SK-N-MC (cell line): ENCODE measurements at regions not wholly inside any gene's neighbourhood (a gene's known extent, or its start where the extent isn't known, plus 50 kb on each side); places are given as distances from the start of the nearest gene placed in this dataset.

Experiments
- DNase-seq: peaks from one replicate; pipeline ENCODE4 v3.0.0-alpha.2; 2011; ENCODE audit warnings: low read depth, low spot score
- H3K27ac ChIP-seq: fragments of 200-600 bp; sonication (generic); 2 replicates; pipeline ENCODE4 v1.5.1; 2016; ENCODE audit warnings: mixed run types
- H3K36me3 ChIP-seq: fragments of 200-600 bp; sonication (generic); 2 replicates; pipeline ENCODE4 v1.6.1; 2017; ENCODE audit warnings: antibody characterized with exemption, low read length, mixed read lengths; ENCODE audit not compliant: insufficient read depth
- H3K4me3 ChIP-seq: fragments of 200-600 bp; sonication (generic); 2 replicates; pipeline ENCODE4 v1.5.1; 2016
- H3K9ac ChIP-seq: fragments of 200-600 bp; sonication (generic); 2 replicates; pipeline ENCODE4 v1.8.0; 2017; ENCODE audit warnings: mixed run types, mixed read lengths; ENCODE audit not compliant: insufficient read length
- H3K9me3 ChIP-seq: fragments of 200-600 bp; sonication (generic); 2 replicates; pipeline ENCODE4 v1.6.1; 2017; ENCODE audit warnings: low read depth, mild to moderate bottlenecking, antibody characterized with exemption, low read length, moderate library complexity, mixed read lengths
- EZH2 ChIP-seq: fragments of 200-600 bp; sonication (generic); IDR thresholded peaks from one replicate; pipeline ENCODE4 v1.6.1; 2017; ENCODE audit warnings: antibody characterized with exemption
- FOXP2 ChIP-seq: optimal IDR thresholded peaks from 2 replicates; pipeline ENCODE3; 2011; ENCODE audit warnings: mild to moderate bottlenecking, moderate library complexity; ENCODE audit not compliant: insufficient read depth; ENCODE audit errors: extremely low read length, control extremely low read depth
- POLR2AphosphoS5 ChIP-seq: IDR thresholded peaks from 2 replicates; pipeline ENCODE4 v1.6.1; 2012; ENCODE audit warnings: mild to moderate bottlenecking, low read depth, low read length, borderline replicate concordance

GRCh38 chr10:91036807-91037411 is 116.0 kb upstream of the ANKRD1 start:
- Histone ChIP-seq H3K4me3 (no peak overlapping the region), H3K27ac (no peak overlapping the region), H3K9me3 (no peaks in the 10 kb centered on the region), H3K9ac (no peak overlapping the region), H3K36me3 (no peaks in the 10 kb centered on the region)
- DNase-seq, result no peak
- TF ChIP-seq FOXP2, result no peak
- TF ChIP-seq EZH2, result no peak
- TF ChIP-seq POLR2AphosphoS5, result no peak

DNA sequence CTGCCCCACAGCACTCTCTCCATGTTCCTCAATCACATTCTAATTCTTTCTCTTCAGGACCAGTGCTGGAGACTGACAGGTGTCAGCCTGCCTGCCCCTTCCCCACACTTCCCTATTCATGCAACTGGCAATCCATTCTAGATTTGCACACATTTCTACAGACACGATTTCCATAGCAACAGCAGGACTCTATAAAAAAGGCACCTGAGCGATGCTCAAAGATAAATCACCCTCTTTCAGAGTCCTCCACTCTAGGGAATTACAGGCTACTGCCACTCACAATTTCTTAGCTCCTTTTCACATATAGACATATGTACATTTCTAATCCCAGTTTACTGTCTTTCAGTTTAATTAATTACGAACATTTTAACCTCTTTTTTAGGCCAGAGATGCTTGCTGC is 118.1 kb upstream of the ANKRD1 start:
- TF ChIP-seq EZH2, result no peak
- TF ChIP-seq FOXP2, result no peak
- no peak for TF ChIP-seq POLR2AphosphoS5
- DNase-seq, result no peak
- H3K27ac ChIP-seq, result no peak overlapping the region
- H3K36me3 ChIP-seq, result no peaks in the 10 kb centered on the region
- H3K4me3 ChIP-seq, result no peak overlapping the region
- no peaks in the 10 kb centered on the region for H3K9me3 ChIP-seq
- no peak overlapping the region for H3K9ac ChIP-seq

DNA sequence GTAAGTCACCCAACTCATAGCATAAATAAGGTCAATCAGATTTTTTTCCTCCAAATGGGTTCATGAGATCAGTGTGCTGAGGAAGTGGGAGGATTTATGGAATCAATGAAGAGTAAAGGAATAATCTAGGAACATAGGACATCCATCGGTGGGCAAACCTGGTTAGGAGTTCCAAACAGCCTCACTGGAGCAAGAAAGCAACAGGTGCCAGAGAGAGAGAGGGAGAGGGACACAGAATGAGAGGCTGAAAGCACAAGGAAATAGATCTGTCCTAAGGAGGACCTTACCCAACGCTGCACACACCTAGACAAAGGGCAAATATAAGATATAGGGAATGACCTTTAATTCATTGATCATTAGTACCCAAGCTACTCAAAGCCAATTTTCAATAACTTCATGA is 119.5 kb upstream of the ANKRD1 start:
- H3K27ac ChIP-seq, result no peak overlapping the region
- H3K9me3 ChIP-seq, result no peaks in the 10 kb centered on the region
- TF ChIP-seq EZH2 (no peak), FOXP2 (no peak), POLR2AphosphoS5 (no peak)
- no peaks in the 10 kb centered on the region for H3K36me3 ChIP-seq
- no peak overlapping the region for H3K4me3 ChIP-seq
- DNase-seq, result no peak
- H3K9ac ChIP-seq, result no peak overlapping the region

GRCh38 chr10:91042069-91042468 is 121.2 kb upstream of the ANKRD1 start:
- H3K4me3 ChIP-seq, result no peak overlapping the region
- no peak overlapping the region for H3K9ac ChIP-seq
- DNase-seq, result no peak
- no peak overlapping the region for H3K27ac ChIP-seq
- no peaks in the 10 kb centered on the region for H3K9me3 ChIP-seq
- no peaks in the 10 kb centered on the region for H3K36me3 ChIP-seq
- TF ChIP-seq EZH2, result no peak
- no peak for TF ChIP-seq POLR2AphosphoS5
- TF ChIP-seq FOXP2, result no peak

GRCh38 chr10:91043173-91043910 is 122.5 kb upstream of the ANKRD1 start:
- no peak overlapping the region for H3K9ac ChIP-seq
- H3K4me3 ChIP-seq, result no peak overlapping the region
- no peak for DNase-seq
- H3K9me3 ChIP-seq, result no peaks in the 10 kb centered on the region
- no peak overlapping the region for H3K27ac ChIP-seq
- TF ChIP-seq POLR2AphosphoS5, result no peak
- TF ChIP-seq FOXP2, result no peak
- no peak for TF ChIP-seq EZH2
- H3K36me3 ChIP-seq, result no peaks in the 10 kb centered on the region

GRCh38 chr10:91046869-91047268 is 126.0 kb upstream of the ANKRD1 start:
- H3K4me3 ChIP-seq, result no peak overlapping the region
- TF ChIP-seq EZH2, result no peak
- TF ChIP-seq POLR2AphosphoS5, result no peak
- TF ChIP-seq FOXP2, result no peak
- H3K9ac ChIP-seq, result no peak overlapping the region
- no peaks in the 10 kb centered on the region for H3K9me3 ChIP-seq
- no peak for DNase-seq
- no peak overlapping the region for H3K27ac ChIP-seq
- no peaks in the 10 kb centered on the region for H3K36me3 ChIP-seq

- H3K27ac ChIP-seq, result no peak overlapping the region
- no peaks in the 10 kb centered on the region for H3K9me3 ChIP-seq
- H3K36me3 ChIP-seq, result no peaks in the 10 kb centered on the region
- no peak overlapping the region for H3K4me3 ChIP-seq
- TF ChIP-seq FOXP2 (no peak), POLR2AphosphoS5 (no peak), EZH2 (no peak)
- DNase-seq, result no peak
- no peak overlapping the region for H3K9ac ChIP-seq
Measured at GRCh38 chr10:91048380-91048779, 127.5 kb upstream of the ANKRD1 start.

- TF ChIP-seq POLR2AphosphoS5 (no peak), EZH2 (no peak), FOXP2 (no peak)
- Histone ChIP-seq H3K27ac (no peak overlapping the region), H3K36me3 (no peaks in the 10 kb centered on the region), H3K9me3 (no peaks in the 10 kb centered on the region), H3K4me3 (no peak overlapping the region), H3K9ac (no peak overlapping the region)
- DNase-seq, result no peak
Measured at GRCh38 chr10:91049296-91049987, 128.6 kb upstream of the ANKRD1 start.

- TF ChIP-seq POLR2AphosphoS5 (no peak), EZH2 (no peak), FOXP2 (no peak)
- DNase-seq, result no peak
- Histone ChIP-seq H3K27ac (no peak overlapping the region), H3K9ac (no peak overlapping the region), H3K4me3 (no peak overlapping the region), H3K36me3 (no peaks in the 10 kb centered on the region), H3K9me3 (no peaks in the 10 kb centered on the region)
Measured at GRCh38 chr10:91049988-91050360, 129.1 kb upstream of the ANKRD1 start.
